Peyer's patch (tissue), 4 donors: ENCODE measurements at regions not wholly inside any gene's neighbourhood (a gene's known extent, or its start where the extent isn't known, plus 50 kb on each side); places are given as distances from the start of the nearest gene placed in this dataset.

Source experiments
- DNase-seq, 3 donors: peaks; one replicate each; pipeline ENCODE4 v3.0.0-alpha.2; 2017 to 2019
- H3K27ac ChIP-seq, 4 donors: fragments of 200-600 bp; sonication (generic); one replicate each; pipeline ENCODE4 v1.5.1; 2016 to 2019
- H3K27me3 ChIP-seq, 2 donors: fragments of 200-600 bp; sonication (generic); one replicate each; pipeline ENCODE4 v1.5.1; 2019
- H3K36me3 ChIP-seq, 3 donors: fragments of 200-600 bp; sonication (generic); one replicate each; pipeline ENCODE4 v1.5.1; 2016 to 2019
- H3K4me1 ChIP-seq, 4 donors: fragments of 200-600 bp; sonication (generic); one replicate each; pipeline ENCODE4 v1.5.1; 2016 to 2019
- H3K4me3 ChIP-seq, 4 donors: fragments of 200-600 bp; sonication (generic); 1 replicate in 3 of 4; 2 replicates in 1 of 4; pipeline ENCODE4 v1.5.1; 2016 to 2019; ENCODE audit warnings: mild to moderate bottlenecking in 1 of 4
- H3K9me3 ChIP-seq, 4 donors: fragments of 200-600 bp; sonication (generic); one replicate each; pipeline ENCODE4 v1.5.1; 2016 to 2019; ENCODE audit warnings: mild to moderate bottlenecking in 1 of 4
- CTCF ChIP-seq, 6 experiments: fragments of 450-650 bp in 4 of 6; fragments of 200-600 bp in 2 of 6; sonication (generic) in 1 of 6; IDR thresholded peaks; one replicate each; pipeline ENCODE4 v1.5.1; 2017 to 2019; ENCODE audit warnings: antibody characterized with exemption in 6 of 6, mild to moderate bottlenecking in 3 of 6, moderate library complexity in 1 of 6
- POLR2A ChIP-seq, 2 donors: fragments of 450-650 bp; IDR thresholded peaks; one replicate each; pipeline ENCODE4 v1.5.1; 2017; ENCODE audit warnings: antibody characterized with exemption in 2 of 2, mild to moderate bottlenecking in 2 of 2, moderate library complexity in 2 of 2

GRCh38 chr13:80083853-80084676, 256.9 kb downstream of the SPRY2 start:
- DNase-seq: no peak
- Histone ChIP-seq H3K4me3 (no peak overlapping the region), H3K27me3 (no peaks in the 10 kb centered on the region), H3K4me1 (no peaks in the 10 kb centered on the region), H3K9me3 (no peaks in the 10 kb centered on the region), H3K27ac (peak overlapping the region in 1 of 4 donors; percentile 4), H3K36me3 (no peaks in the 10 kb centered on the region)
- no peak for TF ChIP-seq POLR2A (IDR thresholded peaks at IDR 0.05)
- TF ChIP-seq CTCF (IDR thresholded peaks at IDR 0.05): no peak

GRCh38 chr13:80083081-80083852, 257.7 kb downstream of the SPRY2 start:
- H3K4me1 ChIP-seq: no peaks in the 10 kb centered on the region
- DNase-seq: no peak
- no peaks in the 10 kb centered on the region for H3K27me3 ChIP-seq
- H3K27ac ChIP-seq: peak overlapping the region in 1 of 4 donors; percentile 4
- H3K4me3 ChIP-seq: no peak overlapping the region
- no peaks in the 10 kb centered on the region for H3K36me3 ChIP-seq
- no peaks in the 10 kb centered on the region for H3K9me3 ChIP-seq
- no peak for TF ChIP-seq POLR2A (IDR thresholded peaks at IDR 0.05)
- TF ChIP-seq CTCF (IDR thresholded peaks at IDR 0.05): no peak

- no peak for DNase-seq
- H3K4me1 ChIP-seq: no peaks in the 10 kb centered on the region
- no peaks in the 10 kb centered on the region for H3K27me3 ChIP-seq
- H3K36me3 ChIP-seq: no peaks in the 10 kb centered on the region
- no peak overlapping the region for H3K4me3 ChIP-seq
- H3K27ac ChIP-seq: no peak overlapping the region
- TF ChIP-seq POLR2A (IDR thresholded peaks at IDR 0.05) (no peak), CTCF (IDR thresholded peaks at IDR 0.05) (no peak)
- H3K9me3 ChIP-seq: no peaks in the 10 kb centered on the region
These were observed 258.4 kb downstream of the SPRY2 start for GRCh38 chr13:80082396-80083080.

- Histone ChIP-seq H3K27me3 (no peaks in the 10 kb centered on the region), H3K27ac (no peak overlapping the region), H3K36me3 (no peaks in the 10 kb centered on the region), H3K9me3 (no peaks in the 10 kb centered on the region), H3K4me3 (no peak overlapping the region), H3K4me1 (no peaks in the 10 kb centered on the region)
- TF ChIP-seq CTCF (IDR thresholded peaks at IDR 0.05): no peak
- no peak for TF ChIP-seq POLR2A (IDR thresholded peaks at IDR 0.05)
- DNase-seq: no peak
These were observed 266.1 kb downstream of the SPRY2 start for GRCh38 chr13:80074811-80075210.

- H3K36me3 ChIP-seq: no peaks in the 10 kb centered on the region
- no peaks in the 10 kb centered on the region for H3K9me3 ChIP-seq
- H3K4me1 ChIP-seq: no peaks in the 10 kb centered on the region
- TF ChIP-seq POLR2A (IDR thresholded peaks at IDR 0.05): no peak
- TF ChIP-seq CTCF (IDR thresholded peaks at IDR 0.05): no peak
- no peaks in the 10 kb centered on the region for H3K27me3 ChIP-seq
- no peak for DNase-seq
- H3K4me3 ChIP-seq: no peak overlapping the region
- H3K27ac ChIP-seq: no peak overlapping the region
These were observed 266.7 kb downstream of the SPRY2 start for GRCh38 chr13:80074143-80074752.
